H7 (cell line): ENCODE measurements at regions not wholly inside any gene's neighbourhood (a gene's known extent, or its start where the extent isn't known, plus 50 kb on each side); places are given as distances from the start of the nearest gene placed in this dataset.
"Not testable (repeated sequence)": the region's sequence is repeated elsewhere in the genome, so short reads cannot be mapped to it uniquely, and the experiment has no call there.

Experiments
- DNase-seq: peaks from one replicate; pipeline ENCODE4 v3.0.0; 2012
- H3K27me3 ChIP-seq: 2 replicates; pipeline ENCODE4 v1.6.0; 2011; ENCODE audit warnings: mild to moderate bottlenecking, low read length; ENCODE audit not compliant: control insufficient read depth, insufficient read depth
- H3K36me3 ChIP-seq: replicated peaks from 2 replicates; pipeline ENCODE4 v1.5.1; 2011; ENCODE audit warnings: low read length; ENCODE audit not compliant: control insufficient read depth, insufficient read depth
- H3K4me3 ChIP-seq: 2 replicates; pipeline ENCODE4 v1.5.1; 2011; ENCODE audit warnings: low read depth, mild to moderate bottlenecking, control low read depth, low read length, moderate library complexity; ENCODE audit not compliant: insufficient read depth

DNA sequence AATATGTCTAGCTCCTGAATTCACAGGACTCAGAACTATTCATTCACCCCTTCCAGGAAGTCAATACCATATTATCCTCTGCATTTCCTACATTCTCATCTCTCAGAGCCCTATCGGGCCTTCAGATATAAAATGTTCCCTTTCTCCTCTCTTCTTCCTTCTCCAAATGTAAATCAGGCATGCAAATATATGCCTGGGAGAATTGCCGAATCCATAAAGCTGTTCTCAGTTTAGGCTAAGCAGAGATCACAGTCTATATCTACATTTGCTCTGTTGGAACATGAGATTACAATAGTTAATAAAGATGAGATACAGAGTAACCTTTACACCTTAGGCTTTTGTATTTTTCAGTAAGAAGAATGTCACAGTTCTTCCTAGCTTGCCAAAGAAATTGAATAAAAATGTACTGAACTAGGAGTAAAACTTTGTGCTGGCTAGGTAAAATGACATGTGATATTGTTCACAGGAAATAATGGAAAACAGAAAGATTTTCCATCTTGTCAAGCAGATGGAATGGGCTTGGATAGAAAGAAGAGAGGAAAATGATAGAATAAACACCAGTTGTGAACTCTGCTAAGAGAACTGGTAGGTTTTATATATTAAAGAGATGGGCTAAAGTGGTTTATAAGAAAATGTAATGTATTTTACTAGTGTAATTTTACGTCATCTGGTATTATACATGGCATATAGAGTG lies 161.5 kb downstream of the NRIP1 start:
- H3K36me3 ChIP-seq: no peaks in the 10 kb centered on the region
- no peak for DNase-seq
- H3K27me3 ChIP-seq: no peaks in the 10 kb centered on the region
- no peak overlapping the region for H3K4me3 ChIP-seq

DNA sequence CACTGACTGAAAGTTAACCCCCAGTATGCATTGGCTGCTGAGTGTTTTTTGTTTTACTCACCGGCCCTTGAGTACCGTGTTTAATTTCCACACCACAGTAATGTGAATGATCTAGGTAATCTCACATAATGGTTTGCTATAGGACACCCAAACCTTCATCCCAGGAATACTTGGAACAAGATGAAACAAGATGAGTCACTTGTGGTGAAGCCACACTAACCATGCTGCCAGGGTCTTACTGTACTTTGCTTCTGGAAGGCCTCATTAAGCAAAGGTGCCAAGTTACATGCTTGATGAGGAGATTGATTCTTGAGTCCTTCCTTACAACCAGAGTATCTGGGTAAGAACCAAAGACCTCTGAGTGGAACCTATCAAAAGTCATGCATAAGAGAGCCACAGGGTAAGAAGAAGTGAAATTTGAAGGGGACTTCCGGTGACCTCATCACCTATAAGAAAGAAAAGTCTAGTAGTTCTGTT lies 163.3 kb downstream of the NRIP1 start:
- DNase-seq: no peak
- Histone ChIP-seq H3K27me3 (no peaks in the 10 kb centered on the region), H3K4me3 (no peak overlapping the region), H3K36me3 (no peaks in the 10 kb centered on the region)

DNA sequence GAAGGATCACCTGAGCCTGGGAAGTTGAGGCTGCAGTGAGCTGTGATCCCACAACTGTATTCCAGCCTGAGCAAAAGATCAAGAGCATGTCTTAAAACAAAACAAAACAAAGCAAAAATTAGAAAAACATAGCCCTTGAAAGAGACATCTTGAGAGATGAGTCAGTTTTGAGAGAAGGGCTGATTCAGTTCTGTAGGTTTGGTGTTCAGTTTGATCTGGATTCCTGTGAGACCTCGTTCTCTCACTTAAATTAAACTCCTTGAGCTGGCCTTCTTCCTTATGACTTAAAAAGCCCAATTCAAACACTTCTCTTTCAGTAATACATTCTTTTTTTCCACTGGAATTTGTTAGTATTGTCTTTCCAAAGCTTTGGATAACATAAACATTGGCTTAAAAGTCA lies 164.2 kb downstream of the NRIP1 start:
- Histone ChIP-seq H3K27me3 (no peaks in the 10 kb centered on the region), H3K36me3 (no peaks in the 10 kb centered on the region), H3K4me3 (no peak overlapping the region)
- no peak for DNase-seq

DNA sequence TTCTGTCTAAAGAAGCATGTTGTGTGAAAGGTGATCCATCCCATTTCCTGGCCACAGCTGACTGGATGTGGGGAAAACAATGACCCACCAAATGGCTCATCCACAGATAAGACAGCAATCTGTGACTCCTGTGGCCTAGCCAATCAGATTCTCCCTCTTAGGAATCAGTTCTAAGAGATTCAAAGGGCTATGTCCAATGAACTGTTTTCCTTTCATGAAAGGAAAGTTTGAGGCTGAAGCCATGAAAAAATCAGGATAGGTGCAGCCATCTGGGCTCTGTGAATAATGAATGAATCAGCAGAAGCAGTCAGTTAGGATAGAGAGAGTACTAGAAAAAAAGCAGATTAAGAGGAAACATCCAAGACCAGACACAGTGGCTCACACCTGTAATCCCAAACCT lies 164.7 kb downstream of the NRIP1 start:
- Histone ChIP-seq H3K4me3 (no peak overlapping the region), H3K27me3 (no peaks in the 10 kb centered on the region), H3K36me3 (no peaks in the 10 kb centered on the region)
- no peak for DNase-seq

GRCh38 chr21:14895792-14896191 lies 169.0 kb downstream of the NRIP1 start:
- no peaks in the 10 kb centered on the region for H3K27me3 ChIP-seq
- no peak for DNase-seq
- no peaks in the 10 kb centered on the region for H3K36me3 ChIP-seq

GRCh38 chr21:14890141-14890540 lies 174.7 kb downstream of the NRIP1 start:
- H3K27me3 ChIP-seq: no peaks in the 10 kb centered on the region
- H3K4me3 ChIP-seq: no peak overlapping the region
- DNase-seq: no peak
- no peaks in the 10 kb centered on the region for H3K36me3 ChIP-seq

More at GRCh38 chr21:14895792-14896191, 169.0 kb downstream of the NRIP1 start:
- H3K4me3 ChIP-seq: no peak overlapping the region

DNA sequence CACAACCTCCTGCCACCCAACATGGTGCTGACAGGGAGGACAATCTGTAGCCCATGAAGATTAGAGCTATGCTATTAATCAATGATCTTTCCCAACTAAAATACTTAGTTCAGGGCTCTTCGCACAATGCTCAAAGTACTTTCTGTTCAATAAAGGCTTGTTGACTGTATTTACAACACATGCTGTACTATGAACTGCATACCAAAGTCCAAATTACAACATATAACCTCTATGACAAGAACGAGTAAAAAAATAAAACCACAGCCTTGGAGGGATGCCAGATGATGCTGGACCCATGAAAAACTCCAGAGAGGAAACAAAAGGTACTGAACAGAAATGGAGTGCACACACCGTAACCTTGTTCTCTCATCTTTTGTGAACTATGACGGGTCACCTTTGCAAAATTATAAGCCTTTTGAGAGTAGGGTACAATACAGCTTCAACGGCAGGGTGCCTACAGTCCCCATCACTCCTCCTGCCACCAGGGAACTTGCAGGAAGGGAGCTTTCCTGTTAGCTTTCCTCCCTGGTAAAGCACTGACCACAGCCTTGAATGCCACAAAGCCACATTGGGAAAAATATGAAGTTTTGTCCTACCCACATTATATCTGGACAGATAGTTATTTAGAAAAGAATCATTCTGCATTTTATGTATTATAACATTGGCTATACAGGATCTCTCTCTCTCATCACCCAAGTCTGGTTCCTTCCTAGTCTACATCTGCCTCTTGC lies 175.6 kb downstream of the NRIP1 start:
- Histone ChIP-seq H3K27me3 (no peaks in the 10 kb centered on the region), H3K36me3 (no peaks in the 10 kb centered on the region), H3K4me3 (no peak overlapping the region)
- no peak for DNase-seq

DNA sequence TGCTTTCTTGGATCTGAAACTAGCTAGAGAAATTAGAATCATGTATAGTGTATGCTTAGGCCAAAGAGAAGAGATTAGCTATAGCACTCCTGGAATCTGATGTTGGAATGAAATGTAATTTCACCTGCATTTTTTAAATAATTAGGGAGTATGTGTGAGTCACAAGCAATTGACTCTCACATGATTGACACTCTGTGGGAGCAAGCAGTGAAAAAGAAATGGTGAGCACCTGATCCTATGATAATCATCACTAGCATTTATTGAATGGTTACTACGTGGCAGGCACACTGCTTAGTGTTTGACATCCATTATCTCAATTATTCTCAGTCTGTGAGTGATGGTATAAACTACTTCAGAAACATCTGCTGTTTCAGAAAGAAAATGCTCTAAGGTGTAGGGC lies 176.6 kb downstream of the NRIP1 start:
- DNase-seq: no peak
- Histone ChIP-seq H3K4me3 (no peak overlapping the region), H3K27me3 (no peaks in the 10 kb centered on the region), H3K36me3 (no peaks in the 10 kb centered on the region)

- H3K27me3 ChIP-seq: no peaks in the 10 kb centered on the region
- no peak for DNase-seq
- no peaks in the 10 kb centered on the region for H3K36me3 ChIP-seq
- H3K4me3 ChIP-seq: no peak overlapping the region
Measured at GRCh38 chr21:14886001-14886400, 178.8 kb downstream of the NRIP1 start.

GRCh38 chr21:14883351-14883750 lies 181.4 kb downstream of the NRIP1 start:
- H3K4me3 ChIP-seq: no peak overlapping the region
- no peaks in the 10 kb centered on the region for H3K27me3 ChIP-seq
- H3K36me3 ChIP-seq: no peaks in the 10 kb centered on the region
- DNase-seq: no peak

DNA sequence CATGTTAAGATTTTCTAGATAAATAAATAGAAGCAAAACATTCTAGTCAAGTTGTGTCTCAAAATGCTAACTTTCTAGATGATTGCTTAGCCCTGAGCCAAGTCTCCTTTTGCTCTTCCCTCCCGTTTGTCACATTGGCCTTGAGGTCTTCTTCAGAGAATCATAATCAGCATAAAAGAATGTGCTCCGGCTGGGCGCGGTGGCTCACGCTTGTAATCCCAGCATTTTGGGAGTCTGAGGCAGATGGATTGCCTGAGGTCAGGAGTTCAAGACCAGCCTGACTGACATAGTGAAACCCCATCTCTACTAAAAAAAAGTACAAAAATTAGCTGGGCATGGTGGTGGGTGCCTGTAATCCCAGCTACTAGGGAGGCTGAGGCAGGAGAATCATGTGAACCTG lies 182.3 kb downstream of the NRIP1 start:
- not testable (repeated sequence) for H3K4me3 ChIP-seq, H3K36me3 ChIP-seq, H3K27me3 ChIP-seq, DNase-seq

- Histone ChIP-seq H3K4me3 (no peak overlapping the region), H3K27me3 (no peaks in the 10 kb centered on the region), H3K36me3 (no peaks in the 10 kb centered on the region)
- DNase-seq: no peak
Measured at GRCh38 chr21:14881863-14882499, 182.8 kb downstream of the NRIP1 start.

GRCh38 chr21:14880922-14881321 lies 183.9 kb downstream of the NRIP1 start:
- Histone ChIP-seq H3K36me3 (no peaks in the 10 kb centered on the region), H3K4me3 (no peak overlapping the region), H3K27me3 (no peaks in the 10 kb centered on the region)
- DNase-seq: no peak

DNA sequence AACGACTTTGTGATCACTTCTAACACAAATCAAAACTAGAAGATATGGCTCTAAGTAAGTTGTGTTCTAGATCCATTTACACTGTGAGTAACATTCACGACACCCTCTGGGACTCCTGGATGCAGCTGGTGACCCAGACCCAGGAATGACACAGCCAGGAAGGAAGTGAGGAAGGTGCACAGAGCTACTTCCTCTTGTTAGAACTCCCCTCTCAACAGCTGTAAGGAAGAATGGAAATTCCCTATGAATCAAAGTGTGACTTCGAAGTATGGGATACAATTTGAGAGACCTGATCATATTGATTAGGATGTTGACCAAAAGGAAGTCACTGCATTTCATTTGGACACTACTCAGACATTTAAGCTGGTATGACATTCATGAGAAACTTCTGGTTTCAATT lies 185.3 kb downstream of the NRIP1 start:
- Histone ChIP-seq H3K4me3 (no peak overlapping the region), H3K36me3 (no peaks in the 10 kb centered on the region), H3K27me3 (no peaks in the 10 kb centered on the region)
- DNase-seq: no peak

DNA sequence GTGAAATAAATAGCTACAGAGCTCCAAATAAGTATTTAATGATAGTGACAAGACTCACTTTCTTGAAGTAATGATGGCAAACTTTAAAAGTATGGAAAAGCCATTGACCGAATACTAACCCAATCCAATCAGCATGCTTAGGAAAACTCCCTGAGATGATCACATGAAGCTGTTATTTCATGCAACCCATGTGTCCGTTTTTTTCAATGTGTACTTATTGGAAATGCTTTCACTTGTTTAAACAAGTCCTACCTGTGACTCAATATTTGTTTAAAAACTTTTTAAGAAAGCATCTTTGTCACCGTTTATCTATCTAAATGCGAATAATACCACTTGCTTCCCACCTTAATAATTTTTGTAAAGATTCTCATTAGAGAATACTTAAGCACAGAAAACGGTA lies 185.8 kb downstream of the NRIP1 start:
- no peak for DNase-seq
- H3K27me3 ChIP-seq: no peaks in the 10 kb centered on the region
- H3K4me3 ChIP-seq: no peak overlapping the region
- H3K36me3 ChIP-seq: no peaks in the 10 kb centered on the region
